ENCODE measurements at regions not wholly inside any gene's neighbourhood (a gene's known extent, or its start where the extent isn't known, plus 50 kb on each side); places are given as distances from the start of the nearest gene placed in this dataset.
"Not testable (repeated sequence)": the region's sequence is repeated elsewhere in the genome, so short reads cannot be mapped to it uniquely, and the experiment has no call there.

DNA sequence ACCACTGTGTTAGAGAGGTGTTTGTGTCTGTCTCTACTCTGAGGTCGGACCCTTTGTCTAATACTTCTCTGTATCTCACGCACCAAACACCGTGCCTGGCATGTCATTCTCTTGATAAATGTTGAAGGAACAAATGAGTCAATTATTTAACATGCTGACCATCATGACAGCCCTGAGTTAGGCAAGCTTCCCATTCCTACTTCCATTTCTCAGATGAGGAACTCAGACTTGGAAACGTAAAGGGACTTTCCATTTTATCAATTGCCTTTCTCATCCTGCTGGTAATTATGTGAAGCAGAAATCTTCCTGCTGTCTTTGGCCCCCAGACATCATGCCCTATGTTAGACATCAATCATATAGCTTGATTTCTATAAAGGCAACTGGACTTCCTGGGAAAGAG is 227.0 kb upstream of the ECI2 start:
- no peaks in the 10 kb centered on the region for H3K36me3 ChIP-seq
- ATAC-seq (no peak), DNase-seq (no peak)
- peaks cover 8% of the 10 kb centered on the region for H3K4me1 ChIP-seq
- no peaks in the 10 kb centered on the region for H3K27me3 ChIP-seq (ENCODE audit: low read depth)
- no peak overlapping the region for H3K4me3 ChIP-seq
- H3K9me3 ChIP-seq, result no peaks in the 10 kb centered on the region
- no peak for TF ChIP-seq CTCF (IDR thresholded peaks at IDR 0.05)
- intact Hi-C loops (cut with DNase I), result no loop called here
- no peak overlapping the region for H3K27ac ChIP-seq

DNA sequence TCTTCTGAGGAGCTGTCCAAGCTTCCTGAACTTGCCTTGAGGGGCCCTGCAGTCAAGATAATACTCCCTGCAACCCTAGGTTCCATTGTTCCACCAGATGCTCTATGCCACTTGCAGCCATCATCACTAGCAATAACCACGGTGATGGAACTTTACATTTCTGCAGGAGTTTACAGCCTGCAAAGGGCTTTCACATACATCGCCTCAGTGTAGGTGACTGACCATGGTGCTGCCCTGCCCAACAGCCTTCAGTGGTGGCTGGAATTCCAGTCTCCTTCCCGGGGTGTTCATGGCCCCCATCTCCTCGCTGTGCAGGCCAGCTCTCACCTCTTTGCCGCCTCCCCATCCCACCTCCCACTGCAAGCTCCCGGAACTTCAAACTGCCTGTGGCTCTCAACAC is 225.5 kb upstream of the ECI2 start:
- no peak for ATAC-seq
- TF ChIP-seq CTCF (IDR thresholded peaks at IDR 0.05), result no peak
- no peak overlapping the region for H3K27ac ChIP-seq
- H3K4me3 ChIP-seq, result no peak overlapping the region
- no peak for DNase-seq
- intact Hi-C loops (cut with DNase I), result no loop called here
- no peaks in the 10 kb centered on the region for H3K36me3 ChIP-seq
- H3K4me1 ChIP-seq, result peaks cover 8% of the 10 kb centered on the region
- no peaks in the 10 kb centered on the region for H3K27me3 ChIP-seq (ENCODE audit: low read depth)
- no peaks in the 10 kb centered on the region for H3K9me3 ChIP-seq

- intact Hi-C loops (cut with DNase I), result no loop called here
- Histone ChIP-seq H3K36me3 (no peaks in the 10 kb centered on the region), H3K27ac (peak overlapping the region; percentile 46), H3K9me3 (no peaks in the 10 kb centered on the region), H3K27me3 (ENCODE audit: low read depth) (no peaks in the 10 kb centered on the region), H3K4me1 (peaks cover 8% of the 10 kb centered on the region), H3K4me3 (no peak overlapping the region)
- TF ChIP-seq CTCF (IDR thresholded peaks at IDR 0.05), result no peak
- no peak for ATAC-seq
- no peak for DNase-seq
Observed at GRCh38 chr6:4359108-4359730, 223.8 kb upstream of the ECI2 start.

DNA sequence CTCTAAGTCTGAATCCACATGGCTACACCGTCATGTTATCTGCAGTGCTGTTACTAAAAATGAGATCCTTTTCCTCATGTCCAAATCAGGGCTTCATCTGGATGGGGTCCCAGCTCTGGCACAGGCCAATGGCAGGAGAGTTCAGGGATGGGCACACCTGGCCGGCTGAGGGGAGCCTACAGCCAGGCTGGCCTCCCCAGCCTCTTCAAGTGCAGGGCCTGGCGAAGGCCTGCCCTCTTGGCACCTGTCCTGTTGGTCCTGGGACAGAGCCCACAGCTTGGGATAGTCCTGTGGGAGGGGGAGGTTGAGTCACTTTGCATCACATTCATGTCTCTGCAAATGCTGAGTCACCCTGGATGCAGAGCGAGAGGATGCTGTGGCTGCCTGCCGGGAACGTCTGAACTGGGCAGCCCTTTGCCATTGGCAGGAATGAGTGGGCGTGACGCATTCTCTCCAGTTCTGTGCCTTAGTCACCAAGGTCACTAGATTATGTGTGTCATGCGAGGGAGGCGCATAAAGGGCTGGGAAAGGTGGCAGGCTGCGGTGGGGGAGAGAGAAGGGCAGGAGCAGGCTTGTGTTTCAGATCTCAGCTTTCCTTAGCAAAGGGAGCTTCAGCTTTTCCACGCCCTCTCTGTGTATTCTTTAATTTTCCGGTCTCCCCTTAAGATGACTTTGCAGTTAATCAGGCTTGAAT is 223.2 kb upstream of the ECI2 start:
- Histone ChIP-seq H3K27ac (peak overlapping the region; percentile 46), H3K4me3 (no peak overlapping the region), H3K36me3 (no peaks in the 10 kb centered on the region), H3K9me3 (no peaks in the 10 kb centered on the region), H3K4me1 (peaks cover 8% of the 10 kb centered on the region), H3K27me3 (ENCODE audit: low read depth) (no peaks in the 10 kb centered on the region)
- no peak for TF ChIP-seq CTCF (IDR thresholded peaks at IDR 0.05)
- peak; percentile 66 for DNase-seq
- peak; percentile 83 to 85 for ATAC-seq
- intact Hi-C loops (cut with DNase I), result no loop called here

GRCh38 chr6:4357660-4358152 is 222.3 kb upstream of the ECI2 start:
- H3K27me3 ChIP-seq (ENCODE audit: low read depth); H3K4me1 ChIP-seq; H3K9me3 ChIP-seq; H3K36me3 ChIP-seq; H3K4me3 ChIP-seq; intact Hi-C loops (cut with DNase I); DNase-seq; H3K27ac ChIP-seq: not testable (repeated sequence)
- peak in 1 of 2 donors; percentile 20 for ATAC-seq
